GM23338 (cell line): ENCODE measurements at regions not wholly inside any gene's neighbourhood (a gene's known extent, or its start where the extent isn't known, plus 50 kb on each side); places are given as distances from the start of the nearest gene placed in this dataset.
"Not testable (repeated sequence)": the region's sequence is repeated elsewhere in the genome, so short reads cannot be mapped to it uniquely, and the experiment has no call there.

Experiments
- ATAC-seq: fragments of 200-7000 bp; cut with Tn5 transposase; 3 replicates; pipeline ENCODE4 v1.9.1; 2020
- DNase-seq: peaks from one replicate; pipeline ENCODE4 v3.0.0-alpha.2; 2015; ENCODE audit warnings: low spot score
- H2AFZ ChIP-seq: fragments of 200-600 bp; sonication (generic); 2 replicates; pipeline ENCODE4 v1.8.0; 2016; ENCODE audit warnings: antibody characterized with exemption, mild to moderate bottlenecking, moderate library complexity
- H3F3A ChIP-seq: fragments of 200-600 bp; sonication (generic); replicated peaks from 2 replicates; pipeline ENCODE4 v1.8.0; 2017; ENCODE audit warnings: antibody characterized with exemption, mixed run types, low read depth
- H3K27ac ChIP-seq: fragments of 200-600 bp; sonication (generic); 2 replicates; pipeline ENCODE4 v1.6.1; 2016; ENCODE audit warnings: low read depth
- H3K27me3 ChIP-seq: fragments of 200-600 bp; sonication (generic); 2 replicates; pipeline ENCODE4 v1.8.0; 2016; ENCODE audit warnings: mild to moderate bottlenecking, mixed run types, moderate library complexity; ENCODE audit not compliant: insufficient read depth
- H3K36me3 ChIP-seq: fragments of 200-600 bp; sonication (generic); 2 replicates; pipeline ENCODE4 v1.8.0; 2016; ENCODE audit warnings: mild to moderate bottlenecking; ENCODE audit not compliant: insufficient read depth
- H3K4me1 ChIP-seq: fragments of 200-600 bp; sonication (generic); 2 replicates; pipeline ENCODE4 v1.8.0; 2016; ENCODE audit warnings: mild to moderate bottlenecking, moderate library complexity; ENCODE audit not compliant: insufficient read depth
- H3K4me2 ChIP-seq: fragments of 200-600 bp; sonication (generic); 2 replicates; pipeline ENCODE4 v1.7.1; 2017; ENCODE audit warnings: mixed run types
- H3K4me3 ChIP-seq: fragments of 200-600 bp; sonication (generic); 2 replicates; pipeline ENCODE4 v1.6.1; 2016; ENCODE audit warnings: mixed run types
- H3K79me2 ChIP-seq: fragments of 200-600 bp; sonication (generic); replicated peaks from 2 replicates; pipeline ENCODE4 v1.8.0; 2017; ENCODE audit warnings: mild to moderate bottlenecking; ENCODE audit not compliant: insufficient read depth
- H3K9me2 ChIP-seq: fragments of 200-600 bp; sonication (generic); 2 replicates; pipeline ENCODE4 v1.8.0; 2017; ENCODE audit not compliant: insufficient read depth
- H4K20me1 ChIP-seq: fragments of 200-600 bp; sonication (generic); replicated peaks from 2 replicates; pipeline ENCODE4 v1.8.0; 2017; ENCODE audit warnings: mild to moderate bottlenecking; ENCODE audit not compliant: insufficient read depth
- H3K27ac Mint-ChIP-seq: 2 replicates; pipeline ENCODE4 v1.8.0; 2020; ENCODE audit warnings: inconsistent platforms, mild to moderate bottlenecking, moderate library complexity, mixed read lengths
- H3K27me3 Mint-ChIP-seq: 3 replicates; pipeline ENCODE4 v1.8.0; 2022; ENCODE audit warnings: low read depth, mild to moderate bottlenecking, moderate library complexity, mixed read lengths, inconsistent platforms; ENCODE audit not compliant: insufficient read depth, poor library complexity
- H3K36me3 Mint-ChIP-seq: 3 replicates; pipeline ENCODE4 v1.8.0; 2021; ENCODE audit warnings: low read depth, mild to moderate bottlenecking, inconsistent platforms, moderate library complexity, mixed read lengths
- H3K4me1 Mint-ChIP-seq: 3 replicates; pipeline ENCODE4 v1.8.0; 2020; ENCODE audit warnings: mild to moderate bottlenecking, inconsistent platforms, mixed read lengths
- H3K4me3 Mint-ChIP-seq: 3 replicates; pipeline ENCODE4 v1.8.0; 2021; ENCODE audit warnings: moderate library complexity, mild to moderate bottlenecking, inconsistent platforms, mixed read lengths
- H3K9me3 Mint-ChIP-seq: 3 replicates; pipeline ENCODE4 v1.8.0; 2020; ENCODE audit warnings: moderate library complexity, mild to moderate bottlenecking, inconsistent platforms, mixed read lengths
- EZH2 ChIP-seq: fragments of 200-600 bp; sonication (generic); IDR thresholded peaks from one replicate; pipeline ENCODE4 v1.8.0; 2017; ENCODE audit warnings: antibody characterized with exemption, mild to moderate bottlenecking, low read depth; ENCODE audit not compliant: unreplicated experiment
- EZH2phosphoT487 ChIP-seq: fragments of 200-600 bp; sonication (generic); IDR thresholded peaks from one replicate; pipeline ENCODE4 v1.8.1; 2018; ENCODE audit warnings: antibody characterized with exemption; ENCODE audit not compliant: unreplicated experiment
- JUNB ChIP-seq: IDR thresholded peaks from one replicate; pipeline ENCODE4 v1.6.1; 2016; ENCODE audit warnings: antibody characterized with exemption; ENCODE audit not compliant: unreplicated experiment
- NANOG ChIP-seq: IDR thresholded peaks from 2 replicates; pipeline ENCODE4 v1.6.1; 2016; ENCODE audit warnings: antibody characterized with exemption, borderline replicate concordance
- POLR2AphosphoS5 ChIP-seq: IDR thresholded peaks from 2 replicates; pipeline ENCODE4 v1.6.1; 2016; ENCODE audit warnings: antibody characterized with exemption, low read depth
- STAT1 ChIP-seq: IDR thresholded peaks from one replicate; pipeline ENCODE4 v1.6.1; 2016; ENCODE audit warnings: antibody characterized with exemption; ENCODE audit not compliant: unreplicated experiment
- ZNF114 ChIP-seq: fragments of 250-450 bp; sonication (Bioruptor Pico); IDR thresholded peaks from 2 replicates; pipeline ENCODE4 v1.5.0; 2020; ENCODE audit warnings: mild to moderate bottlenecking, moderate library complexity
- ZNF331 ChIP-seq: fragments of 250-450 bp; sonication (Bioruptor Pico); IDR thresholded peaks from 2 replicates; pipeline ENCODE4 v1.5.0; 2020; ENCODE audit warnings: low read depth, mild to moderate bottlenecking, moderate library complexity
- TF ChIP-seq, protein P1 (sequence below): IDR thresholded peaks from one replicate; pipeline ENCODE4 v1.6.1; 2018; ENCODE audit warnings: antibody characterized with exemption; ENCODE audit not compliant: unreplicated experiment
- TF ChIP-seq, protein P2 (sequence below), 2 experiments: fragments of 200-600 bp in 1 of 2; sonication (generic) in 1 of 2; conservative IDR thresholded peaks; 2 replicates each; pipeline versions ENCODE4 v1.5.1 to v1.6.1; 2016 to 2017; ENCODE audit warnings: antibody characterized with exemption in 2 of 2, low read depth in 2 of 2, mild to moderate bottlenecking in 2 of 2, moderate library complexity in 1 of 2

DNA sequence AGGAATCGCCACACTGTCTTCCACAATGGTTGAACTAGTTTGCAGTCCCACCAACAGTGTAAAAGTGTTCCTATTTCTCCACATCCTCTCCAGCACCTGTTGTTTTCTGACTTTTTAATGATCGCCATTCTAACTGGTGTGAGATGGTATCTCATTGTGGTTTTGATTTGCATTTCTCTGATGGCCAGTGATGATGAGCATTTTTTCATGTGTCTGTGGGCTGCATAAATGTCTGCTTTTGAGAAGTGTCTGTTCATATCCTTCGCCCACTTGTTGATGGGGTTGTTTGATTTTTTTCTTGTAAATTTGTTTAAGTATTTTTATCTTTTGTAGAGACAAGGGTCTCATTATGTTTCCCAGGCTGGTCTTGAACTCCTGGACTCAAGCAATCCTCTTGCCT lies 128.5 kb downstream of the EMP1 start:
- not testable (repeated sequence) for H3K36me3 ChIP-seq, H2AFZ ChIP-seq, H3K4me3 Mint-ChIP-seq, H3K9me3 Mint-ChIP-seq, H3F3A ChIP-seq, H3K79me2 ChIP-seq, H3K4me3 ChIP-seq, H3K27me3 ChIP-seq, H3K27ac ChIP-seq, H4K20me1 ChIP-seq, ATAC-seq, H3K27me3 Mint-ChIP-seq, H3K4me1 Mint-ChIP-seq, DNase-seq, H3K27ac Mint-ChIP-seq, H3K36me3 Mint-ChIP-seq, H3K9me2 ChIP-seq, H3K4me1 ChIP-seq, H3K4me2 ChIP-seq

DNA sequence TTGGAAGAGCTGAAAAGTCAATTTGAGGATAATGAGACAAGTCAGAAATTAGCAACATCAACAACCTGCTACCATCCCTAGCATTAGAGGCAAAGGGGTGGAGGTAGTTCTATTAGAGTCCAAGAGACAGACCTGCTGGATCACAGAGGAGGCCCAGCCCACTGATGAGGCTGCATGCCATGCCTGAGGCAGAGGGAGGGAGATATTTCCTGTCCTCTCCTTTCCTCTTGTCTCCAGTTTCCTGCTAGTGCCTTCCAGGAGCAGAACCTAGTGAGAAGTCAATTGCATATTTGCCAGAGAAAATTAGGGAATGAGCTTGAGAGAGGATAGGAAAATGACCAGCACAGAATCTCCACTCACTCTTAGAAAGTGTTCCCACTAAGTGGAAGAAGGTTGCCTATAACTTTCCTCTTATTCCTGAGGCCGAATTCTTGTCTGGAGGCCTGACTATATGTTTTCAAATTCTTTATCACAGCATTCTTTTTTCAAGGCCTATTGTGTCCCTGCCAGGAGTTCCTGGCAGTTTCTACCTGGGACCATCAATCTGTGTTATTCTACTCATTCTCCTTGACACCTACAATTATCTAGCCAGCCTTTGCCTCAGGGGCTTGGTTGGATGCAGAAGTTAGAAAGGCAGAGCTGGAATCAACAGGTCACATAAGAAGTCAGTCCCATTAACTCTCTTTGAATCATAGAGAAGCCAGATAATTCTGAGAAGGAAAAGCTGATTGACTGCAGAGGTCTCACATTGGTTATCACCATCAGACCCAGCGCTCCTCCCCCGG lies 121.9 kb downstream of the EMP1 start:
- H3K9me2 ChIP-seq, result peaks cover 9% of the 10 kb centered on the region
- Mint-ChIP-seq H3K4me1 (peaks cover 16% of the 10 kb centered on the region), H3K27me3 (peaks cover 7% of the 10 kb centered on the region), H3K9me3 (peaks cover 32% of the 10 kb centered on the region), H3K36me3 (peaks cover 17% of the 10 kb centered on the region), H3K4me3 (no peak overlapping the region), H3K27ac (no peak overlapping the region; the same call in 1 of the 2 replicates)
- H3K4me2 ChIP-seq, result no peak overlapping the region
- TF ChIP-seq EZH2 (no peak), NANOG (no peak), EZH2phosphoT487 (no peak), ZNF331 (CRISPR knock-in tag) (no peak), ZNF114 (CRISPR knock-in tag) (no peak), POLR2AphosphoS5 (no peak), STAT1 (no peak), JUNB (no peak)
- TF ChIP-seq, protein P1, sequence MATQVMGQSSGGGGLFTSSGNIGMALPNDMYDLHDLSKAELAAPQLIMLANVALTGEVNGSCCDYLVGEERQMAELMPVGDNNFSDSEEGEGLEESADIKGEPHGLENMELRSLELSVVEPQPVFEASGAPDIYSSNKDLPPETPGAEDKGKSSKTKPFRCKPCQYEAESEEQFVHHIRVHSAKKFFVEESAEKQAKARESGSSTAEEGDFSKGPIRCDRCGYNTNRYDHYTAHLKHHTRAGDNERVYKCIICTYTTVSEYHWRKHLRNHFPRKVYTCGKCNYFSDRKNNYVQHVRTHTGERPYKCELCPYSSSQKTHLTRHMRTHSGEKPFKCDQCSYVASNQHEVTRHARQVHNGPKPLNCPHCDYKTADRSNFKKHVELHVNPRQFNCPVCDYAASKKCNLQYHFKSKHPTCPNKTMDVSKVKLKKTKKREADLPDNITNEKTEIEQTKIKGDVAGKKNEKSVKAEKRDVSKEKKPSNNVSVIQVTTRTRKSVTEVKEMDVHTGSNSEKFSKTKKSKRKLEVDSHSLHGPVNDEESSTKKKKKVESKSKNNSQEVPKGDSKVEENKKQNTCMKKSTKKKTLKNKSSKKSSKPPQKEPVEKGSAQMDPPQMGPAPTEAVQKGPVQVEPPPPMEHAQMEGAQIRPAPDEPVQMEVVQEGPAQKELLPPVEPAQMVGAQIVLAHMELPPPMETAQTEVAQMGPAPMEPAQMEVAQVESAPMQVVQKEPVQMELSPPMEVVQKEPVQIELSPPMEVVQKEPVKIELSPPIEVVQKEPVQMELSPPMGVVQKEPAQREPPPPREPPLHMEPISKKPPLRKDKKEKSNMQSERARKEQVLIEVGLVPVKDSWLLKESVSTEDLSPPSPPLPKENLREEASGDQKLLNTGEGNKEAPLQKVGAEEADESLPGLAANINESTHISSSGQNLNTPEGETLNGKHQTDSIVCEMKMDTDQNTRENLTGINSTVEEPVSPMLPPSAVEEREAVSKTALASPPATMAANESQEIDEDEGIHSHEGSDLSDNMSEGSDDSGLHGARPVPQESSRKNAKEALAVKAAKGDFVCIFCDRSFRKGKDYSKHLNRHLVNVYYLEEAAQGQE, result no peak
- TF ChIP-seq, protein P2, sequence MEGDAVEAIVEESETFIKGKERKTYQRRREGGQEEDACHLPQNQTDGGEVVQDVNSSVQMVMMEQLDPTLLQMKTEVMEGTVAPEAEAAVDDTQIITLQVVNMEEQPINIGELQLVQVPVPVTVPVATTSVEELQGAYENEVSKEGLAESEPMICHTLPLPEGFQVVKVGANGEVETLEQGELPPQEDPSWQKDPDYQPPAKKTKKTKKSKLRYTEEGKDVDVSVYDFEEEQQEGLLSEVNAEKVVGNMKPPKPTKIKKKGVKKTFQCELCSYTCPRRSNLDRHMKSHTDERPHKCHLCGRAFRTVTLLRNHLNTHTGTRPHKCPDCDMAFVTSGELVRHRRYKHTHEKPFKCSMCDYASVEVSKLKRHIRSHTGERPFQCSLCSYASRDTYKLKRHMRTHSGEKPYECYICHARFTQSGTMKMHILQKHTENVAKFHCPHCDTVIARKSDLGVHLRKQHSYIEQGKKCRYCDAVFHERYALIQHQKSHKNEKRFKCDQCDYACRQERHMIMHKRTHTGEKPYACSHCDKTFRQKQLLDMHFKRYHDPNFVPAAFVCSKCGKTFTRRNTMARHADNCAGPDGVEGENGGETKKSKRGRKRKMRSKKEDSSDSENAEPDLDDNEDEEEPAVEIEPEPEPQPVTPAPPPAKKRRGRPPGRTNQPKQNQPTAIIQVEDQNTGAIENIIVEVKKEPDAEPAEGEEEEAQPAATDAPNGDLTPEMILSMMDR (conservative IDR thresholded peaks at IDR 0.05; ENCODE audit: low read depth in 2 of 2), result no peak
- H3K79me2 ChIP-seq, result no peaks in the 10 kb centered on the region
- ATAC-seq (no peak), DNase-seq (no peak)
- no peaks in the 10 kb centered on the region for H4K20me1 ChIP-seq
- H3K36me3 ChIP-seq, result no peaks in the 10 kb centered on the region
- H3K27ac ChIP-seq, result no peak overlapping the region
- no peaks in the 10 kb centered on the region for H3K27me3 ChIP-seq
- peaks cover 19% of the 10 kb centered on the region for H3K4me1 ChIP-seq
- H2AFZ ChIP-seq, result peak overlapping the region; percentile 38; the same call in 1 of the 2 replicates
- no peak overlapping the region for H3K4me3 ChIP-seq
- H3F3A ChIP-seq, result no peaks in the 10 kb centered on the region
